ENCODE measurements at regions not wholly inside any gene's neighbourhood (a gene's known extent, or its start where the extent isn't known, plus 50 kb on each side); places are given as distances from the start of the nearest gene placed in this dataset.

DNA sequence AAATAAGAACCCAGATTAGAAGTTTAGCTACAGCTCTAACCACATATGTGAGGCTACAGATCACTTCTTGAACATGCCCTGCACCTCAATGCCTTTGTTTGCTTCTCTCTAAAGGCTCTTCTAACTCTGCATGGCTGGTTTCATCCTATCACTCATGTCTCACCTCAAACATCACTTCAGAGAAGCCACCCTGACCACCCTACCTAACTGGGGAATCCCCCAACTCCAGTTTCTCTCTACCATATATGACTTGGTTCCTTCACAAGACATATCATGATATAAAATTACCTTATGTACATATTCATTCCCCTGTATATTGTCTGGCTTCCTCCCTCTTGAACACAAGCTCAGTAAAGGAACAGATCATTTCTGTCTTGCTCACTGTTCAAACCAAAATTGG is 250.2 kb upstream of the GRIP1 start:
- no peaks in the 10 kb centered on the region for H3K27me3 Mint-ChIP-seq
- H3K9me3 Mint-ChIP-seq, result no peaks in the 10 kb centered on the region
- no peak overlapping the region for H3K4me3 Mint-ChIP-seq
- H3K4me1 Mint-ChIP-seq, result peaks cover 9% of the 10 kb centered on the region
- CTCF ChIA-PET, result no interaction called here
- no peak overlapping the region for H3K27ac Mint-ChIP-seq
- no peak for DNase-seq
- H3K36me3 Mint-ChIP-seq, result no peaks in the 10 kb centered on the region

DNA sequence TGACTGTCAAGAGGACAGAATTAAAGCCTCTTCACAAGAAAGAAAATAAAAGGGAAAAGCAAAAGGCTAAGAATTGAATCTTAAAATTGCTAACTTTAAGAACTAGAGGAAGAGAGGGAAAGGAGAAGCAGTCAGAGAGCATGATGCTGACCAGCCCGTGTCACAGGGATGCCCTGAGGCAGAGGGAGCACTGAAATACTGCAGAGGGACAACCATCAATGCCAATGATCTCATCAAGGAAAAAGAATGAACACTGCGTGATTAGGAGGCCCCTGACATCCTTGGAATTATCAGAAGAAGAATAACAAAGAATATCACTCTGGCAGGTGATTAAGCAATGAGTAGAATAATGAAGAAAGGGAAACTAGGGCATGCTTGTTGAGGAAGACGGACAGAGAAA is 252.2 kb upstream of the GRIP1 start:
- H3K36me3 Mint-ChIP-seq, result no peaks in the 10 kb centered on the region
- no peak for DNase-seq
- peaks cover 4% of the 10 kb centered on the region for H3K4me1 Mint-ChIP-seq
- H3K9me3 Mint-ChIP-seq, result no peaks in the 10 kb centered on the region
- no peaks in the 10 kb centered on the region for H3K27me3 Mint-ChIP-seq
- CTCF ChIA-PET, result no interaction called here
- H3K4me3 Mint-ChIP-seq, result no peak overlapping the region
- H3K27ac Mint-ChIP-seq, result no peak overlapping the region

DNA sequence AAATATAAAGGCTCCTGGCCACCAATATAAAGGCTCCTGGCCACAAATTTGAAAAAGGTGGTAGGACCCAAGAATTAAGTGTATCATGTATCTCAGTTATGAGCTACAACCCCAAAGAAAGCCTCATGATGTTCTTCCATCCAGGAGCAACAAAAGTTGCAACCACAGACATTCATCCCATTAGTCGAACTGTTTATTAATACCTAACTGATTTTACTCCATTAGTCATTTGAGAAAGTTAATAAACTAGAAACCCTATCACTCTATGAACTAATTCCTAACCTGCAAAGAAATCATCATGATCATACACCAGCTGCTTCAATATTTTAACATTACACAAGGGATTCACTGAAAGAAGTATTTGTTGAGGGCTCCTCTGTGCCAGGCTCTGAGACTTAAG is 253.2 kb upstream of the GRIP1 start:
- Mint-ChIP-seq H3K36me3 (no peaks in the 10 kb centered on the region), H3K9me3 (no peaks in the 10 kb centered on the region), H3K27ac (no peak overlapping the region), H3K4me3 (no peak overlapping the region), H3K4me1 (peaks cover 4% of the 10 kb centered on the region), H3K27me3 (no peaks in the 10 kb centered on the region)
- CTCF ChIA-PET, result no interaction called here
- DNase-seq, result no peak

DNA sequence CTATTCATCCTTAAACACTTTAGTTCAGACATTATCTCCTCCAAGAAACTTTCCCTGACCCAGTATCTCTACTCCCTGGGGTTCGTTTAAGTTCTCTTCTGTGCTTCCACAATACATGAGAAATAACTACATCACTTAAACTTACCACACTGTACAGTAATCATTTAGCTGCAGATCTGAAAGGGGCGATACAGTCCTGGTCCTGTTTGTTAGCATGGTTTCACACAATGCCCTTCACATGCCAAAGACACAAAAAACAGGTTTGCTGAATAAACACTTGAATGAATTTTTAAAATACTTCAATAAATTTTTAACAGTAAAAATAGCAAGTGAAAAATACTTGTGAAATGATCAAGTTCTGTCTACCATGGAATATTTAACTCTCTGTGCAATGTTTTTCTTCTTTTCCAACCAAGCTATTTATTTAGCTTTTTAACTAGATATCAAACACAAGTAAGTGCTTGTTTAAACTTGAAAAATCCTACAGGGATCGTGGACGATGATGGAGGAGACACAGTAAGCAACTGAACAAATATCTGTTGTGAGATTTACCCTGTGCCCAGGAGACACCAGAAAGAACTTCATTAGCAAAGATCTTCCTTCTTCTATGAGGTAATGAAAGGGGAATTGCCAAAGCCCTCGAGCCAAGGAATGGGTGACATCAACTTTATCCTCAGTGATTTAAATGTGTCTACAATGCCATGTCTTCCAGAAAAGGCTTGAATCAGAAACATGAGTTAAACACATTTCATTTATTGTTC is 255.6 kb upstream of the GRIP1 start:
- no peaks in the 10 kb centered on the region for H3K36me3 Mint-ChIP-seq
- no peak overlapping the region for H3K4me3 Mint-ChIP-seq
- no peaks in the 10 kb centered on the region for H3K9me3 Mint-ChIP-seq
- no peaks in the 10 kb centered on the region for H3K27me3 Mint-ChIP-seq
- H3K27ac Mint-ChIP-seq, result no peak overlapping the region
- CTCF ChIA-PET, result no interaction called here
- H3K4me1 Mint-ChIP-seq, result no peaks in the 10 kb centered on the region
- DNase-seq, result no peak

DNA sequence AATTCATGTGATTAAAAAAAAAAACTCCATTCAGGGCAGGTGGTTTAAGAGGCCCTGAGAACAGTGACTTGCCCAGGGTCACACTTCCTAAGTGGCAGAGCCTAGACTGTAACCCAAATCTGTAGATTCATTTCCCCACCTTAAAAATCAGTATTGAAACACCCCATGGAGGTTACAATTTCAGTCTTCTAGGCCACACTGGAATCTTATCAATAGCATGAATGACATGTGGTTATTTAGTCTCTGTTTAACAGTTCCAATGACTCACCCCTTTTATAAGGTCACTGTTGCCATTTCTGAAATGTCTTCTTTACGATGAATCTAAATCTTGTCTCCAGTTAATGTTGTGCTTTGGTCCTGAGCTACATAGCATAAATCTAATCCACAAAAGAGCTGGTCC is 262.3 kb upstream of the GRIP1 start:
- H3K9me3 Mint-ChIP-seq, result no peaks in the 10 kb centered on the region
- no peaks in the 10 kb centered on the region for H3K27me3 Mint-ChIP-seq
- no peak overlapping the region for H3K4me3 Mint-ChIP-seq
- CTCF ChIA-PET, result no interaction called here
- H3K27ac Mint-ChIP-seq, result no peak overlapping the region
- H3K4me1 Mint-ChIP-seq, result no peaks in the 10 kb centered on the region
- no peak for DNase-seq
- H3K36me3 Mint-ChIP-seq, result no peaks in the 10 kb centered on the region

DNA sequence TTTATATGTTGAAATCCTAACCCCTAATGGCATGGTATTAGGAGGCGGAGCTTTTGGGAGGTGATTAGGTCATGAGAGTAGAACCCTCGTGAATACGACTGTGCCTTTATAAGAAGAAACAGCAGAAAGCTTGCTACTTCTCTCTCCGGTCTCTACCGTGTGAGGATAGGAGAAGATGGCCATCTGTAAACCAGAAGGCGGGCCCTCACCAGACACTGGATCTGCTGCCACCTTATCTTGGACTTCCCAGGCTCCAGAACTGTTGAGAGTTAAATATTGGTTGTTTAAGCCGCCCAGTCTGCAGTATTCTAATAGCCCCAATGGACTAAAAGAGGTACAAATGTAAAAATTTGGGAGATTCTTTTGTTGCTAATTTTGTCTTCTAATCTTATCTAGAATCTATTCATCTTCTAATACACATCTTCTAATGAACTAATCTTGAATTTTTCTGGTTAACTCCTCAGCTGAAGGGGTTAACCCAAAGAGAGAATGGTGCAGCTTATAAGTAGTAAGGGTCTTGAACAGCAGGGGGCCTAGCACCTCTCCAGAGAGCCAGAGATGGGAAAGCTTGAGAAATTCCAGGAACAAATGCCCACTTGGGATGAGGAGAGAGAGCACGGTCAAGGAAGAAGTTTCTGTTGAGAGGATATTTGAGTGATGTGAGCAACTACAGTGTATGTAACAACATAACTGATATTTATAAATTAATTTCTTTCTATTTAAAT is 264.0 kb upstream of the GRIP1 start:
- H3K36me3 Mint-ChIP-seq, result no peaks in the 10 kb centered on the region
- H3K4me3 Mint-ChIP-seq, result no peak overlapping the region
- CTCF ChIA-PET, result no interaction called here
- DNase-seq, result no peak
- H3K27me3 Mint-ChIP-seq, result no peaks in the 10 kb centered on the region
- no peaks in the 10 kb centered on the region for H3K4me1 Mint-ChIP-seq
- H3K27ac Mint-ChIP-seq, result no peak overlapping the region
- no peaks in the 10 kb centered on the region for H3K9me3 Mint-ChIP-seq

DNA sequence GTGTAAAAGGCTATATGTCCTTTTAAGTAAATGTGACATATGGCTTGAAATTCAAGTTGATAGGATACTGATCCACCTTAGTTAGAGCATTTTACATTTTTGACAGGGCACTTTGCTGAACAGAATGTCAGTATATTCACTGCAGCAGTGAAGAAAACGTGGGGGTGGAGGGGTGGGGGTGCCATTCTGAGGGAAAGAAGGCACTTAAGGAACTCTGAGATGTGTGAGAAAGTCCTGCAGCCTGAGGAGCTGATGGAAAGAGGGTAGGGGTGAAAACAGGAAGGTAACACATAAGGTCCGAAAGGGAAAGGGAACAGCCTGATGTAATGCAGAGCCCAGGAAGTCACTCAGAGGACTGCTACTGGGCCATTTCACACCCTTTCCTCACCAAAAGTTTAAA is 265.5 kb upstream of the GRIP1 start:
- no peaks in the 10 kb centered on the region for H3K36me3 Mint-ChIP-seq
- H3K4me3 Mint-ChIP-seq, result no peak overlapping the region
- no peak for DNase-seq
- no peaks in the 10 kb centered on the region for H3K9me3 Mint-ChIP-seq
- H3K27ac Mint-ChIP-seq, result no peak overlapping the region
- CTCF ChIA-PET, result no interaction called here
- no peaks in the 10 kb centered on the region for H3K4me1 Mint-ChIP-seq
- H3K27me3 Mint-ChIP-seq, result no peaks in the 10 kb centered on the region

DNA sequence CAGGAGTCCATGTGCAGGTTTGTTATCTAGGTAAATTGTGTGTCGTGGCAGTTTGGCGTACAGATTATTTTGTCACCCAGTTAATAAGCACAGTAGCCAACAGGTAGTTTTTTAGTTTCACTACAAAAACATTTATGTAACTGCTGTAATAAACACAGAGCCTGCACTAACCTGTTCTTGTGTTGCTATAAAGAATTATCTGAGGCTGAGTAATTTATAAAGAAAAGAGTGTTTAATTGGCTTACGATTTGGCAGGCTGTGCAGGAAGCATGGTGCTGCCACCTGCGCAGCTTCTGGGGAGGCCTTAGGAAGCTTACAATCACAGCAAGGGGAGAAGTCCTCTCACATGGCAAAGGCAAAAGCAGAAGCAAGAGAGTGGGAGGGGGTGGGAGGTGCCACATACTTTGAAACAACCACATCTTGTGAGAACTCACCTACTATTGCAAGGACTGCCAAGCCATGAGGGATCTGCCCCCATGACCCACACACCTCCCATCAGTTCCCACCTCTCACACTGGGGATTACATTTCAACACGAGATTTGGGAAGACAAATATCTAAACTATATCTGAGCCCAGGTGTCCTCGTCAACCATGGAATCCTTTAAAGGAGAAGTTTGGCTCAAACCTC is 266.4 kb upstream of the GRIP1 start:
- H3K27me3 Mint-ChIP-seq, result no peaks in the 10 kb centered on the region
- H3K36me3 Mint-ChIP-seq, result no peaks in the 10 kb centered on the region
- DNase-seq, result no peak
- CTCF ChIA-PET, result no interaction called here
- H3K4me3 Mint-ChIP-seq, result no peak overlapping the region
- no peaks in the 10 kb centered on the region for H3K4me1 Mint-ChIP-seq
- no peak overlapping the region for H3K27ac Mint-ChIP-seq
- no peaks in the 10 kb centered on the region for H3K9me3 Mint-ChIP-seq

DNA sequence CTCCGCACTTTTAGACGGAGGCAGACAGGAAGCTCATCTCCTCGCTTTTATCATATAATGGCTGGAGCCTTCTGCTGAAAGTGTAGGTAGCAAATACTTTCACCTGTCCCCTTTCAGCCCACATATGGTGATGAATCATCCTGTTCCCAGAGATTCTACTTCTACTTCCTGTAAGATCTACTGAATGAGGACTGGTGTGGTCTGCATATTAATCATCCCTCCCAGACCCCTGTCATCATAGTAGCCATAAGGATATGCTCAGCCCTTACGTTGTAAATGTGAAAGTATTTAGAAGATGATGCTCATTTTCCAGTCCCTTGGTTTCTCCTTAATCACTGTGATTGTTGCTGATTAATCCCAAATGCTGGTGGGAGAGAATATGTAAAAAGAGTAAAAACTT is 268.2 kb upstream of the GRIP1 start:
- CTCF ChIA-PET, result interaction anchor here (0.6 kb wide), 1 partner anchor 1531 kb away, joined by 3 read pairs; no protein-coding TSS in a partner anchor
- Mint-ChIP-seq H3K9me3 (no peaks in the 10 kb centered on the region), H3K4me1 (no peaks in the 10 kb centered on the region), H3K36me3 (no peaks in the 10 kb centered on the region), H3K27ac (no peak overlapping the region), H3K27me3 (no peaks in the 10 kb centered on the region), H3K4me3 (no peak overlapping the region)
- DNase-seq, result no peak

DNA sequence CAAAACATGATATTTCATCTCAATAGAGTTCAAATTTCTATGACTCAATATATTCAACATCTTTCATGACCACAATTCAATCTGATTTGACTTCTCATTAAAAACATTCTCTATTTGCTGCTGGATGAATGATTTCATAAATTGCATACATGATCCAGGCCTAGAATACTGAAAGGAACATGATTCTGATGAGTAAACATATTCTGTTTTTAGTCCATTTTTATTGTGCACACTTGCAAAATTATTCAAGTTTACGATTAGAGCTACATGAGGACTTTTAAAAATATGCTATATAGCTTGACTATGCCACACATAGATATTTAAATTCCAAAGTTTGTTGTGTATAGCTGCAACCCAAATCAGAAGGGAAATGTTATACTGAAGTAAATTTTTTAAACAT is 273.8 kb upstream of the GRIP1 start:
- CTCF ChIA-PET, result no interaction called here
- no peak overlapping the region for H3K27ac Mint-ChIP-seq
- H3K4me1 Mint-ChIP-seq, result no peaks in the 10 kb centered on the region

DNA sequence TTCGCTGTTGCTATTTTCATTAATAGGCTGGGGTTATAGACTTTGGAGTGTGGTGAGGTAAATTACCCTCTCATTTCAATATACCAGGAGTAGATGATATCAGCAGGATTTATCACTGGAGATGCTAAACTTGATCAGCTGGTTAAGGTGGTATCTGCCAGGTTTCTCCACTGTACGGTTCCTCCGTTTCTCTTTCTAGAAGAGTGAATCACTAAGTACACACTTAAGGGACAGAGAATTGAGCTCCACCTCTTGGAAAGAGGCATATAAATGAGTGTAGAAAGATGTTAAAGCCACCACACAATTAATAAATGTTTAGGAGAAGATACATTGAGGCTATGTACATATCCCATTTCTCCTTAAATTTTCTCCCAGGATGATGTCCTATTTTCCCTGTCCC is 277.4 kb upstream of the GRIP1 start:
- H3K4me3 Mint-ChIP-seq, result no peak overlapping the region
- H3K9me3 Mint-ChIP-seq, result no peaks in the 10 kb centered on the region
- no peaks in the 10 kb centered on the region for H3K4me1 Mint-ChIP-seq
- H3K36me3 Mint-ChIP-seq, result no peaks in the 10 kb centered on the region
- CTCF ChIA-PET, result no interaction called here
- no peak for DNase-seq
- H3K27me3 Mint-ChIP-seq, result no peaks in the 10 kb centered on the region
- H3K27ac Mint-ChIP-seq, result no peak overlapping the region

More for the DNA sequence above, 273.8 kb upstream of the GRIP1 start:
- Mint-ChIP-seq H3K4me3 (no peak overlapping the region), H3K36me3 (no peaks in the 10 kb centered on the region), H3K27me3 (no peaks in the 10 kb centered on the region), H3K9me3 (no peaks in the 10 kb centered on the region)
- no peak for DNase-seq

DNA sequence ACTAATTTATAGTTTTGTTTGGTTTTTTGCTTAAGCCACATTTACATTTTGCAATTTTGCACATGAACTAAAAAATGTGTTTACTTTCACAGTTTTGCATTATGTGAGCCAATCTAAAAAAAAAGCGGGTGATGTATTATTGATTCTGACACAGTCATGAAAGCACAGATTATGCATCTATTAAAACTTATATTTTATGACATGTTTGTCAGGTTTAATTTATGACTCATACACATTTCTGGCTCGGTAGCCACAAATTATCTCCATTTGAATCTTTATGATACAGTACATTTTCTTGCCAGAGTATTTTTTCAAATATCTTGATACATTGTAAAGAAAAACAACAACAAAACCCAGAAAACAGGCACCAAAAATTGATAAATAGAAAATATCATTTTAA is 280.4 kb upstream of the GRIP1 start:
- Mint-ChIP-seq H3K9me3 (peaks cover 6% of the 10 kb centered on the region), H3K27me3 (peaks cover 7% of the 10 kb centered on the region), H3K4me3 (no peak overlapping the region), H3K4me1 (peaks cover 8% of the 10 kb centered on the region), H3K36me3 (no peaks in the 10 kb centered on the region), H3K27ac (no peak overlapping the region)
- CTCF ChIA-PET, result no interaction called here
- DNase-seq, result no peak

DNA sequence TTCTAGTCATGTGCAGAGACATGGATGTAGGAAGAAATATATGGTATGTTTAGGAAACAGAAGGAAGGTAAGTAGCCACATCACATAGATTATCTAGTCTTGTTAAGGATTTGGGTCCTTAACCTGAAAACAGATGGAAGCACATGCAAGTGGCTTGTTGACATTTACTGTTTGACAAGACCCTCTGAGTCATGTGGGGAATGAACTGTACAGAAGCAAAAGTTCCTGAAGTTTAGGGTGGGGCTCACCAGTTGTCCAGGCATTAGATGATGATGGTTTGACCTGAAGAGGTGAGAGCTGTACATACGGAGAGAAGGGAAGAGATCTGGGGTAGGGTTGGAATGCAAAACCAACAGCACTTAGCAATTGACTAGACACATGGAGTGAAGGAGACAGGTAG is 281.1 kb upstream of the GRIP1 start:
- no peak for DNase-seq
- H3K36me3 Mint-ChIP-seq, result peaks cover 2% of the 10 kb centered on the region
- peaks cover 7% of the 10 kb centered on the region for H3K27me3 Mint-ChIP-seq
- no peak overlapping the region for H3K27ac Mint-ChIP-seq
- CTCF ChIA-PET, result no interaction called here
- H3K9me3 Mint-ChIP-seq, result peaks cover 11% of the 10 kb centered on the region
- no peak overlapping the region for H3K4me3 Mint-ChIP-seq
- peaks cover 16% of the 10 kb centered on the region for H3K4me1 Mint-ChIP-seq

DNA sequence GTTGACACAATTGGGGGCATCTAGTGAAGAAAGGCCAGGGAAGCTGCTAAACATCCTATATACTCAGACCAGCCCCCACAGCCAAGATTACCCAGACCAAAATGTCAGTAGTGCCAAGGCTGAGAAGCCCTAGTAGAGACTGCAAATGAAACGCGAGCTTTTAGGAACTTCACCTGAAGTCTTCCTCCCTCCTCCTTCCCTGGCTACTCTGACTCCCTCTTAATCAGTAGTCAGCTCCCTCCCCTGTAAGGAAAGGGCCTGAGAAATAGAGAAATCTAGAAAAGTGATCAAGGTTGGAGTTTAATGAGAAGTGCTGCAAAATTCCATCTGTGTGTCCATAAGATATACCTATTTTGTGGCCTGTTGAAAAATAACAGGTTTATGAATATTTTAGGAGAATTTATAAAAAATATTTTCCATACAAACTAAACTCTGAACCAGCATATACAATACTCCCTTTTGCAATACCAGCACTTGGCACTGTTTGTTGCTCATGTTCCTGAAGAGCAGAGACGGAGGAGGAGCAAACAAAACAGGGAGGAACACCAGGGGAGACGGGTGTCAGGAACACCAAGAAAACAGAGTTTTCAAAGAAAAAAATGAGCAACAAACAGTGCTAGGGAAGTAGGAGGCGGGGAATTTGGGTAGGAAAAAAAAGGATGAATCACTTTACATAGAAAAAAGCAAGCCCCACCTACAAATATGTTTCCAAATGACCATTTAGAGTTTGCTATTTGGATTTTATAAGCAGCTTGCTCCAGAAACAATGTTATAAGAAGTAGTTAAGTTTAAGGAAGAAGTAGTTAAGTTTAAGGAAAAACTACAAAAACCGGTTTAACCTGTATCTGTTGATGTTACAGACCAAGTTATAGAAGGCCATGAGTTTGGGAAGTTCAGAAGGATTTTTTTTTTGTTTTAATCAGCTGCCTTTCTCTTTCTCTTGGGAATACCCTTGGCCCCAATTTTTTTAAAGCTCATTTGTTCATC is 282.1 kb upstream of the GRIP1 start:
- Mint-ChIP-seq H3K36me3 (peaks cover 2% of the 10 kb centered on the region), H3K9me3 (peaks cover 11% of the 10 kb centered on the region), H3K27ac (no peak overlapping the region), H3K4me3 (no peak overlapping the region), H3K4me1 (peaks cover 21% of the 10 kb centered on the region), H3K27me3 (peaks cover 9% of the 10 kb centered on the region)
- CTCF ChIA-PET, result no interaction called here
- no peak for DNase-seq

Data from activated naive CD4-positive, alpha-beta T cell treated with anti-CD3 and anti-CD28 coated beads, Interleukin-2, amount 10 ng/mL, durations not matched to agents 7 days and 5 days (primary cell).